ENCODE measurements at regions not wholly inside any gene's neighbourhood (a gene's known extent, or its start where the extent isn't known, plus 50 kb on each side); places are given as distances from the start of the nearest gene placed in this dataset.

DNA sequence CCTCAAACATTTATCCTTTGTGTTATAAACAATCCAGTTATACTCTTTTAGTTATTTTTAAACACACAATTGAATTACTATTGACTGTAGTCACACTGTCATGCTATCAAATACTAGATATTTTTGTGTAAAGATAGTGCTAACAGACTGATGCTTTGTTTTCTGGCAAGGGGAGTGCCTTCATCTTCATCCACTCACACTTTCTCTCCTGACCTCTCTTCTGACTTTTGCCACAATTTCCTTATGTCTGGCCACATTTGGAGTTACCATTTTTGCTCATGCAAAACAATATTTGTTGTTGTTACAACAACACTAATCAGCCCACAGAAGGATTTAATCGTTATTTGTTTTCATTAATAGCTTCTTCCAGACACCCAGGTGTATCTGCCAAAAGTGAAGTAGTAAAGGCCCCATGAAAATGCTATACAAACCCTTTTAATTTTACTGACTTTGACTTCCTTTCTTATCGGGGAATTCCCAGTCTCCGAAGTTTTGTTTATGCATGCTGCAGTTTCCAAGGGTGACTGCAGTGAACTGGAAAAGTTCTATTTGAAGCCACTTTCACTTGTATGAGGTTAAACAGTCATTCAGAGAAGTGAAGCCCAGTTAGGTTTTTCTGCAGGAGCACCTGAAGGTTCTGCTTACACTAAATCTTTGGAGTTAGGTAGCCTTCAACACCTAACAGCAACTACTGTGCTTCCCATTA is 66.1 kb upstream of the FRY start:
- H3K27ac ChIP-seq (ENCODE audit: extremely low read depth, low read depth, low read length), result no peak overlapping the region
- H3K9me3 ChIP-seq (ENCODE audit: control insufficient read depth, insufficient read depth, low read depth, low read length), result no peaks in the 10 kb centered on the region
- H3K36me3 ChIP-seq (ENCODE audit: control insufficient read depth in 2 of 2, insufficient read depth in 1 of 2, low read length in 2 of 2), result no peaks in the 10 kb centered on the region
- TF ChIP-seq WT1 (tag by site-specific recombination; IDR thresholded peaks at IDR 0.05) (no peak), ZNF48 (tag by site-specific recombination; IDR thresholded peaks at IDR 0.05) (no peak), ZNF10 (tag by site-specific recombination; IDR thresholded peaks at IDR 0.05) (no peak), ZFP69B (tag by site-specific recombination; IDR thresholded peaks at IDR 0.05) (no peak), ZNF350 (tag by site-specific recombination; IDR thresholded peaks at IDR 0.05) (no peak), ZNF169 (tag by site-specific recombination; IDR thresholded peaks at IDR 0.05) (no peak), ZNF792 (tag by site-specific recombination; IDR thresholded peaks at IDR 0.05) (no peak), ZNF549 (tag by site-specific recombination; IDR thresholded peaks at IDR 0.05) (no peak), ZNF174 (tag by site-specific recombination; IDR thresholded peaks at IDR 0.05) (no peak), SETDB1 (IDR thresholded peaks at IDR 0.05; ENCODE audit: insufficient read length, low read length) (no peak), RBAK (tag by site-specific recombination; IDR thresholded peaks at IDR 0.05) (no peak), SCRT1 (tag by site-specific recombination; IDR thresholded peaks at IDR 0.05; ENCODE audit: borderline replicate concordance) (no peak), HOXC10 (CRISPR knock-in tag; IDR thresholded peaks at IDR 0.05) (no peak)
- TF ChIP-seq, protein P1, sequence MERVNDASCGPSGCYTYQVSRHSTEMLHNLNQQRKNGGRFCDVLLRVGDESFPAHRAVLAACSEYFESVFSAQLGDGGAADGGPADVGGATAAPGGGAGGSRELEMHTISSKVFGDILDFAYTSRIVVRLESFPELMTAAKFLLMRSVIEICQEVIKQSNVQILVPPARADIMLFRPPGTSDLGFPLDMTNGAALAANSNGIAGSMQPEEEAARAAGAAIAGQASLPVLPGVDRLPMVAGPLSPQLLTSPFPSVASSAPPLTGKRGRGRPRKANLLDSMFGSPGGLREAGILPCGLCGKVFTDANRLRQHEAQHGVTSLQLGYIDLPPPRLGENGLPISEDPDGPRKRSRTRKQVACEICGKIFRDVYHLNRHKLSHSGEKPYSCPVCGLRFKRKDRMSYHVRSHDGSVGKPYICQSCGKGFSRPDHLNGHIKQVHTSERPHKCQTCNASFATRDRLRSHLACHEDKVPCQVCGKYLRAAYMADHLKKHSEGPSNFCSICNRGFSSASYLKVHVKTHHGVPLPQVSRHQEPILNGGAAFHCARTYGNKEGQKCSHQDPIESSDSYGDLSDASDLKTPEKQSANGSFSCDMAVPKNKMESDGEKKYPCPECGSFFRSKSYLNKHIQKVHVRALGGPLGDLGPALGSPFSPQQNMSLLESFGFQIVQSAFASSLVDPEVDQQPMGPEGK (tag by site-specific recombination; IDR thresholded peaks at IDR 0.05), result no peak
- TF ChIP-seq, protein P2, sequence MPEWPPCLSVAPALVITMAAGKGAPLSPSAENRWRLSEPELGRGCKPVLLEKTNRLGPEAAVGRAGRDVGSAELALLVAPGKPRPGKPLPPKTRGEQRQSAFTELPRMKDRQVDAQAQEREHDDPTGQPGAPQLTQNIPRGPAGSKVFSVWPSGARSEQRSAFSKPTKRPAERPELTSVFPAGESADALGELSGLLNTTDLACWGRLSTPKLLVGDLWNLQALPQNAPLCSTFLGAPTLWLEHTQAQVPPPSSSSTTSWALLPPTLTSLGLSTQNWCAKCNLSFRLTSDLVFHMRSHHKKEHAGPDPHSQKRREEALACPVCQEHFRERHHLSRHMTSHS (tag by site-specific recombination; IDR thresholded peaks at IDR 0.05), result no peak
- no peak overlapping the region for H3K4me3 ChIP-seq (ENCODE audit: low read depth, low read length)
- ChIA-PET POLR2A (no interaction called here), CTCF (no interaction called here)
- no peaks in the 10 kb centered on the region for H3K4me1 ChIP-seq (ENCODE audit: control insufficient read depth, insufficient read depth, low read length)

DNA sequence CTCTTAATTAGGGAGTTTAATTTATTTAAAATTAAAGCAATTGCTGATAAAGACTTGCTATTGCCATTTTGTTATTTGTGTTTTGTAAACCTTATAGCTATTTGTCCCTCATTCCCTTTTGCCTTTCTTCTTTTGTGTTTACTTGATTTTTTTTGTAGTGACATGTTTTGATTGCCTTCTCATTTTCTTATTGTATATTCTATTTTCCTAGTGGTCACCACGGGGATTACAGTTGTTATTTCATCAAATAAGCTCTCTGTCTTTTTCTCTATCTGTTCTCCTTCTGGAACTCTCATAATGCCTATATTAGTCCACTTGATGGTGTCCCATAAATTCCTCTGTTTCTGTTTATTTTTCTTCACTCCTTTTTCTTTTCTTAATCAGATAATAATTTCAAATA is 64.4 kb upstream of the FRY start:
- Histone ChIP-seq H3K4me1 (ENCODE audit: control insufficient read depth, insufficient read depth, low read length) (no peaks in the 10 kb centered on the region), H3K27ac (ENCODE audit: extremely low read depth, low read depth, low read length) (no peak overlapping the region), H3K36me3 (ENCODE audit: control insufficient read depth in 2 of 2, insufficient read depth in 1 of 2, low read length in 2 of 2) (no peaks in the 10 kb centered on the region), H3K4me3 (ENCODE audit: low read depth, low read length) (no peak overlapping the region), H3K9me3 (ENCODE audit: control insufficient read depth, insufficient read depth, low read depth, low read length) (no peaks in the 10 kb centered on the region)
- TF ChIP-seq ZNF302 (tag by site-specific recombination; IDR thresholded peaks at IDR 0.05; ENCODE audit: low read depth) (no peak), ZNF473 (tag by site-specific recombination; IDR thresholded peaks at IDR 0.05) (no peak), ZNF394 (tag by site-specific recombination; IDR thresholded peaks at IDR 0.05; ENCODE audit: borderline replicate concordance) (no peak), ZNF548 (tag by site-specific recombination; IDR thresholded peaks at IDR 0.05) (no peak), ZNF2 (tag by site-specific recombination; IDR thresholded peaks at IDR 0.05) (no peak)
- TF ChIP-seq, protein P3, sequence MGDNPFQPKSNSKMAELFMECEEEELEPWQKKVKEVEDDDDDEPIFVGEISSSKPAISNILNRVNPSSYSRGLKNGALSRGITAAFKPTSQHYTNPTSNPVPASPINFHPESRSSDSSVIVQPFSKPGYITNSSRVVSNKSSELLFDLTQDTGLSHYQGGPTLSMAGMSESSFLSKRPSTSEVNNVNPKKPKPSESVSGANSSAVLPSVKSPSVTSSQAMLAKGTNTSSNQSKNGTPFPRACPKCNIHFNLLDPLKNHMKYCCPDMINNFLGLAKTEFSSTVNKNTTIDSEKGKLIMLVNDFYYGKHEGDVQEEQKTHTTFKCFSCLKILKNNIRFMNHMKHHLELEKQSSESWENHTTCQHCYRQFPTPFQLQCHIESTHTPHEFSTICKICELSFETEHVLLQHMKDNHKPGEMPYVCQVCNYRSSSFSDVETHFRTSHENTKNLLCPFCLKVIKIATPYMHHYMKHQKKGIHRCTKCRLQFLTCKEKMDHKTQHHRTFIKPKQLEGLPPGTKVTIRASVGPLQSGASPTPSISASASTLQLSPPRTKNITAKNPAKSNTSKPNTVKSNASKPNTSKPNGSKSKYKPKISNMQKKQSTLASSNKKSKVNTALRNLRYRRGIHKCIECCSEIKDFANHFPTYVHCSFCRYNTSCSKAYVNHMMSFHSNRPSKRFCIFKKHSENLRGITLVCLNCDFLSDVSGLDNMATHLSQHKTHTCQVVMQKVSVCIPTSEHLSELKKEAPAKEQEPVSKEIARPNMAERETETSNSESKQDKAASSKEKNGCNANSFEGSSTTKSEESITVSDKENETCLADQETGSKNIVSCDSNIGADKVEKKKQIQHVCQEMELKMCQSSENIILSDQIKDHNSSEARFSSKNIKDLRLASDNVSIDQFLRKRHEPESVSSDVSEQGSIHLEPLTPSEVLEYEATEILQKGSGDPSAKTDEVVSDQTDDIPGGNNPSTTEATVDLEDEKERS (tag by site-specific recombination; IDR thresholded peaks at IDR 0.05), result no peak
- ChIA-PET CTCF (interaction anchor here (0.6 to 1.2 kb wide), 5 partner anchors 10 to 200 kb away, joined by 3 to 6 read pairs (median 4); no protein-coding TSS in a partner anchor), POLR2A (interaction anchor here (0.6 kb wide), 1 partner anchor 14 kb away, joined by 4 read pairs; no protein-coding TSS in a partner anchor)
